IMR-90 (cell line): ENCODE measurements at regions not wholly inside any gene's neighbourhood (a gene's known extent, or its start where the extent isn't known, plus 50 kb on each side); places are given as distances from the start of the nearest gene placed in this dataset.

ENCODE experiments used
- ATAC-seq: fragments of 200-7000 bp; cut with Tn5 transposase; 2 replicates; pipeline ENCODE4 v1.9.1; 2020; ENCODE audit warnings: low read depth, mild to moderate bottlenecking, moderate library complexity
- BruUV-seq: library from RNA; stranded (reverse); fragments of 400-500 nt; replicated peaks from 2 replicates; lab custom pipeline; 2021; lab: Mats Ljungman, UMichigan
- CTCF ChIA-PET: fragments of 300-600 bp; formaldehyde crosslinking; extraction: SDS; loops from one replicate; lab custom pipeline; 2021; ENCODE audit warnings: antibody characterized with exemption; lab: Yijun Ruan, JAX
- POLR2A ChIA-PET: fragments of 300-600 bp; sonication (Branson Sonifier 250); formaldehyde crosslinking; loops from one replicate; lab custom pipeline; 2022; ENCODE audit warnings: antibody characterized with exemption; ENCODE audit not compliant: unreplicated experiment; lab: Charles Lee
- DNase-seq: peaks from one replicate; pipeline ENCODE4 v3.0.0; 2013
- H2AFZ ChIP-seq: replicated peaks from 2 replicates; pipeline ENCODE3; 2013; ENCODE audit warnings: low read length, mild to moderate bottlenecking; ENCODE audit not compliant: poor library complexity
- H2AK5ac ChIP-seq: 2 replicates; pipeline ENCODE4 v1.6.1; 2013; ENCODE audit warnings: low read depth, low read length, inconsistent platforms
- H2AK9ac ChIP-seq: replicated peaks from 2 replicates; pipeline ENCODE3; 2013; ENCODE audit warnings: mild to moderate bottlenecking, low read depth, low read length, moderate library complexity; ENCODE audit not compliant: poor library complexity
- H2BK120ac ChIP-seq: 2 replicates; pipeline ENCODE4 v1.6.1; 2013; ENCODE audit warnings: low read depth, low read length, inconsistent platforms
- H2BK15ac ChIP-seq: 3 replicates; pipeline ENCODE4 v1.6.1; 2013; ENCODE audit warnings: low read depth, low read length, inconsistent platforms
- H2BK20ac ChIP-seq: 2 replicates; pipeline ENCODE4 v1.6.1; 2013; ENCODE audit warnings: low read depth, mild to moderate bottlenecking, inconsistent platforms, low read length, moderate library complexity
- H2BK5ac ChIP-seq: 2 replicates; pipeline ENCODE4 v1.6.1; 2013; ENCODE audit warnings: mild to moderate bottlenecking, low read depth, low read length, inconsistent platforms; ENCODE audit not compliant: poor library complexity, severe bottlenecking
- H3K14ac ChIP-seq: replicated peaks from 2 replicates; pipeline ENCODE4 v1.6.1; 2013; ENCODE audit warnings: low read depth, low read length, inconsistent platforms
- H3K18ac ChIP-seq: 2 replicates; pipeline ENCODE4 v1.6.1; 2013; ENCODE audit warnings: low read depth, low read length, control low read depth
- H3K23ac ChIP-seq: 2 replicates; pipeline ENCODE4 v1.6.1; 2013; ENCODE audit warnings: low read depth, low read length, inconsistent platforms
- H3K27ac ChIP-seq: 2 replicates; pipeline ENCODE4 v1.5.1; 2013; ENCODE audit warnings: mild to moderate bottlenecking, control low read depth, low read length; ENCODE audit not compliant: insufficient read depth
- H3K27me3 ChIP-seq: 2 replicates; pipeline ENCODE4 v1.6.1; 2013; ENCODE audit warnings: low read length; ENCODE audit not compliant: control insufficient read depth, insufficient read depth
- H3K36me3 ChIP-seq: 2 replicates; pipeline ENCODE4 v1.6.1; 2013; ENCODE audit warnings: low read length, mixed read lengths; ENCODE audit not compliant: control insufficient read depth, insufficient read depth
- H3K4ac ChIP-seq: 2 replicates; pipeline ENCODE4 v1.6.1; 2013; ENCODE audit warnings: low read depth, low read length, inconsistent platforms
- H3K4me1 ChIP-seq: 2 replicates; pipeline ENCODE4 v1.6.1; 2013; ENCODE audit warnings: low read length, mixed read lengths; ENCODE audit not compliant: control insufficient read depth, insufficient read depth
- H3K4me2 ChIP-seq: 2 replicates; pipeline ENCODE4 v1.6.1; 2013; ENCODE audit warnings: low read depth, mild to moderate bottlenecking, control low read depth, low read length, moderate library complexity
- H3K4me3 ChIP-seq: 2 replicates; pipeline ENCODE4 v1.5.1; 2013; ENCODE audit warnings: low read depth, mild to moderate bottlenecking, control low read depth, low read length, moderate library complexity; ENCODE audit not compliant: insufficient read depth
- H3K56ac ChIP-seq: 2 replicates; pipeline ENCODE4 v1.6.1; 2013; ENCODE audit warnings: low read length, inconsistent platforms; ENCODE audit not compliant: insufficient read depth; ENCODE audit errors: extremely low read depth
- H3K79me1 ChIP-seq, 2 experiments: 2 replicates each; pipeline ENCODE4 v1.6.1; 2013; ENCODE audit warnings: low read length in 2 of 2, inconsistent platforms in 1 of 2, low read depth in 1 of 2
- H3K9ac ChIP-seq: 2 replicates; pipeline ENCODE4 v1.6.1; 2013; ENCODE audit warnings: low read depth, low read length, control low read depth
- H3K9me1 ChIP-seq: 2 replicates; pipeline ENCODE4 v1.6.1; 2013; ENCODE audit warnings: low read length, inconsistent platforms; ENCODE audit not compliant: insufficient read depth
- H3K9me3 ChIP-seq: 2 replicates; pipeline ENCODE4 v1.6.1; 2013; ENCODE audit warnings: low read length; ENCODE audit not compliant: control insufficient read depth, insufficient read depth
- H4K20me1 ChIP-seq: 2 replicates; pipeline ENCODE4 v1.6.1; 2013; ENCODE audit warnings: low read length, inconsistent platforms; ENCODE audit not compliant: insufficient read depth
- H4K5ac ChIP-seq: 2 replicates; pipeline ENCODE4 v1.6.1; 2013; ENCODE audit warnings: mild to moderate bottlenecking, low read depth, low read length, control low read depth
- H4K8ac ChIP-seq, 2 experiments: 2 replicates each; pipeline ENCODE4 v1.6.1; 2013; ENCODE audit warnings: low read depth in 2 of 2, low read length in 2 of 2, control low read depth in 1 of 2, inconsistent platforms in 1 of 2
- H4K91ac ChIP-seq: 2 replicates; pipeline ENCODE4 v1.6.1; 2013; ENCODE audit warnings: low read depth, low read length, inconsistent platforms; ENCODE audit not compliant: insufficient read depth
- BHLHE40 ChIP-seq: fragments of 150-350 bp; IDR thresholded peaks from 2 replicates; pipeline ENCODE4 v1.6.1; 2016; ENCODE audit warnings: mild to moderate bottlenecking, low read depth, low read length
- CEBPB ChIP-seq: IDR thresholded peaks from 2 replicates; pipeline ENCODE4 v1.6.1; 2012; ENCODE audit warnings: low read depth, low read length, improper control_type of control experiment
- CHD1 ChIP-seq: IDR thresholded peaks from 2 replicates; pipeline ENCODE4 v1.6.1; 2012; ENCODE audit warnings: low read depth, low read length, improper control_type of control experiment
- FOS ChIP-seq: fragments of 150-350 bp; IDR thresholded peaks from 2 replicates; pipeline ENCODE4 v1.6.1; 2016; ENCODE audit warnings: low read depth, low read length
- MAFK ChIP-seq: IDR thresholded peaks from 2 replicates; pipeline ENCODE4 v1.6.1; 2012; ENCODE audit warnings: low read depth, low read length, improper control_type of control experiment
- MAZ ChIP-seq: IDR thresholded peaks from 2 replicates; pipeline ENCODE4 v1.6.1; 2012; ENCODE audit warnings: low read depth, mild to moderate bottlenecking, low read length, improper control_type of control experiment, moderate library complexity, borderline replicate concordance
- MXI1 ChIP-seq: IDR thresholded peaks from 2 replicates; pipeline ENCODE4 v1.6.1; 2012; ENCODE audit warnings: low read depth, mild to moderate bottlenecking, low read length, moderate library complexity, borderline replicate concordance
- NFE2L2 ChIP-seq: fragments of 150-350 bp; IDR thresholded peaks from 2 replicates; pipeline ENCODE4 v1.6.1; 2016; ENCODE audit warnings: low read depth, mild to moderate bottlenecking, low read length
- POLR2A ChIP-seq: IDR thresholded peaks from 2 replicates; pipeline ENCODE4 v1.6.1; 2012; ENCODE audit warnings: mild to moderate bottlenecking, low read depth, low read length
- RAD21 ChIP-seq: IDR thresholded peaks from 2 replicates; pipeline ENCODE4 v1.6.1; 2012; ENCODE audit warnings: low read length, improper control_type of control experiment
- RCOR1 ChIP-seq: IDR thresholded peaks from 2 replicates; pipeline ENCODE4 v1.6.1; 2012; ENCODE audit warnings: mild to moderate bottlenecking, low read length, improper control_type of control experiment; ENCODE audit not compliant: insufficient replicate concordance
- RFX5 ChIP-seq: IDR thresholded peaks from 2 replicates; pipeline ENCODE4 v1.8.0; 2012; ENCODE audit warnings: low read depth, mild to moderate bottlenecking, low read length, moderate library complexity
- SMC3 ChIP-seq: fragments of 150-350 bp; IDR thresholded peaks from 2 replicates; pipeline ENCODE4 v1.6.1; 2016; ENCODE audit warnings: low read depth, mild to moderate bottlenecking, antibody characterized with exemption, low read length, moderate library complexity
- USF2 ChIP-seq: fragments of 150-350 bp; IDR thresholded peaks from 2 replicates; pipeline ENCODE4 v1.6.1; 2017; ENCODE audit warnings: mild to moderate bottlenecking, antibody characterized with exemption, low read length, low read depth
- WGBS, 2 experiments: methylation state at CpG; one replicate each; pipeline versions ENCODE4 v1.1.5 to v1.1.7; 2013; ENCODE audit warnings: missing lambda C conversion rate in 2 of 2; ENCODE audit not compliant: insufficient read length in 1 of 2; ENCODE audit errors: extremely low coverage in 2 of 2; 5-methylcytosine and 5-hydroxymethylcytosine counted together
- dilution Hi-C: fragments of 300-500 bp; cut with HindIII; formaldehyde crosslinking; loops from one replicate; pipeline ENCODE4 v1.14.3; 2018; ENCODE audit warnings: low sequenced_read_pairs; ENCODE audit not compliant: unreplicated experiment
- in situ Hi-C: fragments of 300-500 bp; cut with MboI; formaldehyde crosslinking; loops from 3 replicates; pipeline ENCODE4 v1.14.3; 2019; ENCODE audit warnings: low sequenced_read_pairs, inconsistent platforms, mixed read lengths
- intact Hi-C: fragments of 100-400 bp; cut with micrococcal nuclease; formaldehyde crosslinking; loops from 2 replicates; pipeline ENCODE4 v1.10.0; 2022

- Histone ChIP-seq H3K27me3 (peaks cover 69% of the 10 kb centered on the region), H3K79me1 (no peaks in the 10 kb centered on the region), H3K4me2 (no peak overlapping the region), H3K23ac (no peak overlapping the region), H3K9me3 (no peaks in the 10 kb centered on the region), H3K9me1 (no peaks in the 10 kb centered on the region; the same call in 1 of the 2 replicates), H3K18ac (no peak overlapping the region), H3K36me3 (no peaks in the 10 kb centered on the region), H3K4me3 (no peak overlapping the region), H3K56ac (no peak overlapping the region), H4K5ac (no peak overlapping the region), H3K9ac (no peak overlapping the region), H2AK5ac (no peak overlapping the region), H4K20me1 (no peaks in the 10 kb centered on the region), H2BK5ac (no peak overlapping the region), H2BK15ac (no peak overlapping the region), H3K14ac (no peak overlapping the region), H4K91ac (no peak overlapping the region), H2AFZ (no peak overlapping the region), H3K4ac (no peak overlapping the region), H3K27ac (no peak overlapping the region), H4K8ac (no peak overlapping the region), H2BK120ac (no peak overlapping the region), H2BK20ac (no peak overlapping the region), H2AK9ac (no peak overlapping the region), H3K4me1 (no peaks in the 10 kb centered on the region)
- no TSS peak for BruUV-seq
- DNase-seq = no peak
- 48% methylated on average over 2 of the region's 3 CpGs; no CpG with 5 or more reads in 1 of the 2 experiments for whole genome bisulfite sequencing, 2 experiments
- dilution Hi-C loops = no loop called here
- POLR2A ChIA-PET = no interaction called here
- TF ChIP-seq MAFK (no peak), RAD21 (no peak), SMC3 (no peak), MXI1 (no peak), BHLHE40 (no peak), NFE2L2 (no peak), USF2 (no peak), RCOR1 (no peak), RFX5 (no peak), CHD1 (no peak), MAZ (no peak), FOS (no peak), CEBPB (no peak), POLR2A (no peak)
- ATAC-seq = no peak
- CTCF ChIA-PET = no interaction called here
- in situ Hi-C loops = no loop called here
- intact Hi-C loops = no loop called here
Measured at GRCh38 chr5:141756196-141756595, 74.2 kb upstream of the ARAP3 start.
